ENCODE measurements at regions not wholly inside any gene's neighbourhood (a gene's known extent, or its start where the extent isn't known, plus 50 kb on each side); places are given as distances from the start of the nearest gene placed in this dataset.

GRCh38 chr2:19226871-19227270, 131.6 kb downstream of the OSR1 start:
- TF ChIP-seq POLR2A (IDR thresholded peaks at IDR 0.05) (no peak), POLR2AphosphoS5 (IDR thresholded peaks at IDR 0.05; ENCODE audit: insufficient read depth in 1 of 2, low read depth in 1 of 2) (no peak)
- TF ChIP-seq, protein P1, sequence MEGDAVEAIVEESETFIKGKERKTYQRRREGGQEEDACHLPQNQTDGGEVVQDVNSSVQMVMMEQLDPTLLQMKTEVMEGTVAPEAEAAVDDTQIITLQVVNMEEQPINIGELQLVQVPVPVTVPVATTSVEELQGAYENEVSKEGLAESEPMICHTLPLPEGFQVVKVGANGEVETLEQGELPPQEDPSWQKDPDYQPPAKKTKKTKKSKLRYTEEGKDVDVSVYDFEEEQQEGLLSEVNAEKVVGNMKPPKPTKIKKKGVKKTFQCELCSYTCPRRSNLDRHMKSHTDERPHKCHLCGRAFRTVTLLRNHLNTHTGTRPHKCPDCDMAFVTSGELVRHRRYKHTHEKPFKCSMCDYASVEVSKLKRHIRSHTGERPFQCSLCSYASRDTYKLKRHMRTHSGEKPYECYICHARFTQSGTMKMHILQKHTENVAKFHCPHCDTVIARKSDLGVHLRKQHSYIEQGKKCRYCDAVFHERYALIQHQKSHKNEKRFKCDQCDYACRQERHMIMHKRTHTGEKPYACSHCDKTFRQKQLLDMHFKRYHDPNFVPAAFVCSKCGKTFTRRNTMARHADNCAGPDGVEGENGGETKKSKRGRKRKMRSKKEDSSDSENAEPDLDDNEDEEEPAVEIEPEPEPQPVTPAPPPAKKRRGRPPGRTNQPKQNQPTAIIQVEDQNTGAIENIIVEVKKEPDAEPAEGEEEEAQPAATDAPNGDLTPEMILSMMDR (IDR thresholded peaks at IDR 0.05): no peak

All from vagina (tissue), 2 donors.